GM13976 (cell line): ENCODE measurements at regions not wholly inside any gene's neighbourhood (a gene's known extent, or its start where the extent isn't known, plus 50 kb on each side); places are given as distances from the start of the nearest gene placed in this dataset.

Source experiments
- DNase-seq: peaks from one replicate; pipeline ENCODE4 v3.0.0; 2012; ENCODE audit warnings: low spot score
- in situ Hi-C: fragments of 300-500 bp; cut with MboI; formaldehyde crosslinking; loops from one replicate; pipeline ENCODE4 v1.12.0; 2022; ENCODE audit warnings: low sequenced_read_pairs, mixed read lengths, inconsistent platforms; ENCODE audit not compliant: unreplicated experiment
- TF ChIP-seq, protein P1 (sequence below): IDR thresholded peaks from 2 replicates; pipeline ENCODE4 v1.5.1; 2012; ENCODE audit warnings: borderline replicate concordance, mild to moderate bottlenecking; ENCODE audit not compliant: insufficient read depth; ENCODE audit errors: extremely low read depth, missing control alignments, control extremely low read depth

DNA sequence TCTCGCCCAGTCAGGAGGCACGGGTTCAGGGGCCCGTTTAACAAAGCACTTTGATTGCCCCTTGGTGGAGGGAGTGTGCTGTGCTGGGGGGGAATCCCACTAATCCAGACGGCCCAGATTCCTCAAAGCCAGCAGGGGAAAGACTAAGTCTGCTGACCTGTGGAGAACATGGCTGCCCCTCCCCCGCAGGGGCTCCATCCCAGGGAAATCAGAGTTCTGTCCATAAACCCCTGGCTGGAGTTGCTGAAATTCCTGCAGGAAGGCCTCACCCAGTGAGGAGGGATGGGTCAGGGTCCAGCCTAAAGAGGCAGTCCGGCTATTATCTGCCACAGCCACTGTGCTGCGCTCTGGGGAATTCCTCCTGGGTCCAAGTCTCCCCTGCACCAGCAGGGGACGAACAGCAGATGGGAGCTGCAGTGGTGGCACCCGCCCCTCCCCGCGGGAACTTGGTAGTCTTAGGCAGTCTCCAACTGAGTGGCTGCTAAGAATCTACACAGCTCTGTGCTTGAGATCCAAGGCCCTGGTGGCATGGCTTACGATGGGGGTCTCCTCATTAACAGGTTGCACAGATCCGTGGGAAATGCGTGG, 174.0 kb upstream of the DAB2 start:
- no peak for DNase-seq
- in situ Hi-C loops, result loop anchor here (25.0 kb wide), 1 partner anchor 1089 kb away; the partner anchor contains the start of gene PTGER4
- TF ChIP-seq, protein P1, sequence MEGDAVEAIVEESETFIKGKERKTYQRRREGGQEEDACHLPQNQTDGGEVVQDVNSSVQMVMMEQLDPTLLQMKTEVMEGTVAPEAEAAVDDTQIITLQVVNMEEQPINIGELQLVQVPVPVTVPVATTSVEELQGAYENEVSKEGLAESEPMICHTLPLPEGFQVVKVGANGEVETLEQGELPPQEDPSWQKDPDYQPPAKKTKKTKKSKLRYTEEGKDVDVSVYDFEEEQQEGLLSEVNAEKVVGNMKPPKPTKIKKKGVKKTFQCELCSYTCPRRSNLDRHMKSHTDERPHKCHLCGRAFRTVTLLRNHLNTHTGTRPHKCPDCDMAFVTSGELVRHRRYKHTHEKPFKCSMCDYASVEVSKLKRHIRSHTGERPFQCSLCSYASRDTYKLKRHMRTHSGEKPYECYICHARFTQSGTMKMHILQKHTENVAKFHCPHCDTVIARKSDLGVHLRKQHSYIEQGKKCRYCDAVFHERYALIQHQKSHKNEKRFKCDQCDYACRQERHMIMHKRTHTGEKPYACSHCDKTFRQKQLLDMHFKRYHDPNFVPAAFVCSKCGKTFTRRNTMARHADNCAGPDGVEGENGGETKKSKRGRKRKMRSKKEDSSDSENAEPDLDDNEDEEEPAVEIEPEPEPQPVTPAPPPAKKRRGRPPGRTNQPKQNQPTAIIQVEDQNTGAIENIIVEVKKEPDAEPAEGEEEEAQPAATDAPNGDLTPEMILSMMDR, result no peak

DNA sequence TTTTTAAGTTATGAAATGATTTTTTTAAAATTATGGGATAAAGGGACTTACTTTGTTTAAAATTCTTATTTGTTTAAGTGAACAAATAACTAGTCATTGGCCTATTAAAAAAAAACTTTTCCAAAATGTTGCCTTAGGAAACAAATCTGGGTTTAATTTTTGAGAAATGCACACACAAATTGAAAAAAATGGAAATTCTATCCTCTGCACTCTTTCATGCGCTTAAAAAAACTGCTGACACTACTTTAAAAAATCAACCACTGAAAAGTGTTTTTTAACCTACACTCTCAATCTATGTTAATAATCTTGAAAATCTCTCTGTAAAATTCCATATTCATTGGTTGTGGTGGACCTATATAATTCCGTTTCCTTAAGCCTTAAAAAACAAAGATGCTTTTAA, 163.4 kb upstream of the DAB2 start:
- in situ Hi-C loops, result loop anchor here (25.0 kb wide), 1 partner anchor 1099 kb away; the partner anchor contains the start of gene PTGER4
- TF ChIP-seq, protein P1, result no peak
- DNase-seq, result no peak

DNA sequence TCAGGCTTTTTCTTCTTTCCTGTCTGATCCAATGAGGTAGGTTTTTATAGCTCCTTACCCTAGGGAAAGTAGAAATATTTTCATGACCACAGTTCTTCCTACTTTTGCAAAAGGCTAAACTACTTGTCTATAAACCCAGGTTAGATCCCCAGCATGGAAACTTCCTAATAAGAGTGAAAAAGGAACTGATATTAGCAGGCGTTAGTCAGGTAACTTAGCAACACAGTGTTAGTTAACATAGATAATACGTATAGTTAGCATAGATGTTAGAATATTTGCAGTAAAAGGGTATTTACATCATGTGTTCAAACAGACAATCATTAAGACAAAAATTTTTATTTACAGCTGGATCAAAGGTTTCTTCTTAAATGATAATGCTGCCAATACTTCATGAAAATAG, 162.9 kb upstream of the DAB2 start:
- no peak for DNase-seq
- in situ Hi-C loops, result loop anchor here (25.0 kb wide), 1 partner anchor 1100 kb away; the partner anchor contains the start of gene PTGER4
- TF ChIP-seq, protein P1, result no peak

DNA sequence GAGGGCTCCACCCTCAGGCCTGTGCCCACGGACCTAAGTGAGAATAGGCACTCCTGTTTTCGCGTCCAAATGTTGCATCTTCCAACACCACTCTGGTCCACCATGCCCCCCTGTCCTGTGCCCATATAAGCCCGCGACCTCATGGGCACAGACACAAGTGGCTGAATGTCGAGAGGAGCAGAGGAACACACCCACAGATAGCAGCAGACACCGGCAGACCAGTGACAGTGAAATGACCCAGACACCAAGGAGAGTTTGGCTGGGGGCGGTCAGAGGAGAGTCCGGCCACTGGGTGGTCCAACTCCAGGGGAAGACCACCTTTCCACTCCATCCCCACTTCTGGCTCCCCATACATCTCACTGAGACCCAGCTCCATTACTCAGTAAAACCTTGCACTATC, 161.4 kb upstream of the DAB2 start:
- no peak for DNase-seq
- TF ChIP-seq, protein P1, result no peak
- in situ Hi-C loops, result loop anchor here (25.0 kb wide), 1 partner anchor 1101 kb away; the partner anchor contains the start of gene PTGER4

DNA sequence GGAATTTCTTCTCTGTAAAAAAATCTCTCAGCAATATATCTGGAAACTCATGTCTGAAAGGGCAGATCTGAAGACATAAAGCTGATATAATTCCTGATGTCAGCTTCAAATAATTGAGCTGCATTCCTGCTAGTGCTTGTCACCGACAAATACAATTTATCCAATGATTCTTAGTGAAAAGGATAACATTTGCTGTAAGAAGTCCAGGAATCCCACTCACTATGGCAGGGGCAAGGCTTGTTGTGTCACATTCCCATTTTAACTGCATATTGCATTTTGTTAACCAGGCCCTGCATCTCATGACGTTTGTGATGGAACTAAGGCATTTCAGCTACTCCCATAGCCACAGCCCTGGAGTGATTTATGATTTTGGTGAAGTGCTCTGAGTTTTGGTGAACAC, 160.1 kb upstream of the DAB2 start:
- in situ Hi-C loops, result loop anchor here (25.0 kb wide), 1 partner anchor 1102 kb away; the partner anchor contains the start of gene PTGER4
- TF ChIP-seq, protein P1, result no peak
- no peak for DNase-seq

DNA sequence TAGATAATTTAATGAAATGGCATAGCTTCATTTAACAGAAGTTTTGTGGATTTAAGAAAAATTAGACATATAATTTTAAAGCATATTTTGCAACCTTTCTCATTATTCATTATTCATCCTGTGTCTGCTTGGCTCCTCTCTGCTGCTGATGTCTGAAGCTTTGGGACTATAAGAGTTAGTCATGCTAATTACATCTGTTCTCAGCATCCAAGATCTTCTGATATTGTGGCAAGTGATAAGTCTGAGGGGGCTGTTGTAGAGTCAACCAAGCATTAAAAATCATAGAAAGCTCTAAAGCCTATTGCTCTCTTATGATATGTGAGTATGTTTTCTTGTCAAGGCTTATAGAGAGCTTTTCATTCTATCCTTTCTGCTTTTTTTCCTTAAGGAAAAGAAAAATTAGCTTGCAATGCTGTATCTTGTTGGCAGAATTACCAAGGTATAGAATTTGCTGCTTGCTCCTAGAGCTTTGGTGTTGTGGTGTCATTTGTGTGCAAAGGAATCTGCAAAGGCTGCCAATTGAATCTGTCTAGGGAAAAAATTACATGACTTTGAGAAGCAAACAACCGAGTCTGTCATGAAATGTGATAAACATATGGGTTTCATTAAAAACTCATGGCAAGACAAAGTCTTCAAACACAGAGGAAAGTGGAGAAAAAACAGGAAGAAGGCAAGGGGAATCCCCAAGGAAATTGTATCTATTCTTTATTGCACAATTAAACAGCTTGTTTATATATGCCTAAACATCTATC, 156.1 kb upstream of the DAB2 start:
- no peak for DNase-seq
- in situ Hi-C loops, result loop anchor here (25.0 kb wide), 1 partner anchor 1106 kb away; the partner anchor contains the start of gene PTGER4
- TF ChIP-seq, protein P1, result no peak
